Cardiac muscle cell (in vitro differentiated cells and primary cell): ENCODE measurements at regions not wholly inside any gene's neighbourhood (a gene's known extent, or its start where the extent isn't known, plus 50 kb on each side); places are given as distances from the start of the nearest gene placed in this dataset.

Experiments
- DNase-seq, 2 donors: peaks; one replicate each; pipeline versions ENCODE4 v3.0.0 to v3.0.0-alpha.2; 2010 to 2017; ENCODE audit warnings: low read depth in 1 of 2, low spot score in 1 of 2
- H3K27ac ChIP-seq: fragments of 200-600 bp; sonication (generic); 2 replicates; pipeline ENCODE4 v1.5.1; 2016
- H3K27me3 ChIP-seq: fragments of 200-600 bp; sonication (generic); 2 replicates; pipeline ENCODE4 v1.6.0; 2016; ENCODE audit warnings: control low read depth
- H3K36me3 ChIP-seq: fragments of 200-600 bp; sonication (generic); 2 replicates; pipeline ENCODE4 v1.5.1; 2016; ENCODE audit warnings: control low read depth
- H3K4me1 ChIP-seq: fragments of 200-600 bp; sonication (generic); 2 replicates; pipeline ENCODE4 v1.8.1; 2017; ENCODE audit warnings: low read depth, mild to moderate bottlenecking, mixed run types
- H3K4me3 ChIP-seq: fragments of 200-600 bp; sonication (generic); 2 replicates; pipeline ENCODE4 v1.5.1; 2016; ENCODE audit warnings: mild to moderate bottlenecking
- H3K9me3 ChIP-seq: fragments of 200-600 bp; sonication (generic); 2 replicates; pipeline ENCODE4 v1.5.1; 2017; ENCODE audit warnings: low read depth, mild to moderate bottlenecking, control low read depth
- TF ChIP-seq, protein P1 (sequence below): IDR thresholded peaks from 2 replicates; pipeline ENCODE4 v1.5.1; 2012; ENCODE audit warnings: low read depth, mild to moderate bottlenecking, low read length

DNA sequence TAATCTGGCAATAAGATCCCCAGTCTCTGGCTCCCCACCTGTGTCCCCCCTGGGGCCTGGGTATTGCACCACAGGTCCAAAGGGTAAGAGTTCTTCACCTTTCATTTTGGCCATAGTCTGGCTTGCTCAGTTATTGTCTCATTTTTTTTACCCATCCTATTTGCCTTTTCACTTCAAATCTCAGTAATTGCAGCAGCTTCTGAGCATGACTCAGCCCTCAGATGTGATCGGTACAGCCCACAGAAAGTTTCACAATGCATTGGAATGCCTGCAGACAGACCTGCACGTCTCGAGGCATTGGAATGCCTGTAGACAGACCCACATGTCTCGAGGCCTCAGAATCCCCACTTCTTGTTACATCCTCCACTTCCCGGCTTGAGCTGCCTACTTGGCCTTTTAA is 173.6 kb downstream of the NUFIP1 start:
- H3K4me3 ChIP-seq: no peak overlapping the region
- H3K27me3 ChIP-seq: no peaks in the 10 kb centered on the region
- H3K9me3 ChIP-seq: no peaks in the 10 kb centered on the region
- H3K27ac ChIP-seq: no peak overlapping the region
- peak; percentile 18 to 98 for DNase-seq
- H3K36me3 ChIP-seq: no peaks in the 10 kb centered on the region
- TF ChIP-seq, protein P1, sequence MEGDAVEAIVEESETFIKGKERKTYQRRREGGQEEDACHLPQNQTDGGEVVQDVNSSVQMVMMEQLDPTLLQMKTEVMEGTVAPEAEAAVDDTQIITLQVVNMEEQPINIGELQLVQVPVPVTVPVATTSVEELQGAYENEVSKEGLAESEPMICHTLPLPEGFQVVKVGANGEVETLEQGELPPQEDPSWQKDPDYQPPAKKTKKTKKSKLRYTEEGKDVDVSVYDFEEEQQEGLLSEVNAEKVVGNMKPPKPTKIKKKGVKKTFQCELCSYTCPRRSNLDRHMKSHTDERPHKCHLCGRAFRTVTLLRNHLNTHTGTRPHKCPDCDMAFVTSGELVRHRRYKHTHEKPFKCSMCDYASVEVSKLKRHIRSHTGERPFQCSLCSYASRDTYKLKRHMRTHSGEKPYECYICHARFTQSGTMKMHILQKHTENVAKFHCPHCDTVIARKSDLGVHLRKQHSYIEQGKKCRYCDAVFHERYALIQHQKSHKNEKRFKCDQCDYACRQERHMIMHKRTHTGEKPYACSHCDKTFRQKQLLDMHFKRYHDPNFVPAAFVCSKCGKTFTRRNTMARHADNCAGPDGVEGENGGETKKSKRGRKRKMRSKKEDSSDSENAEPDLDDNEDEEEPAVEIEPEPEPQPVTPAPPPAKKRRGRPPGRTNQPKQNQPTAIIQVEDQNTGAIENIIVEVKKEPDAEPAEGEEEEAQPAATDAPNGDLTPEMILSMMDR: no peak
- no peaks in the 10 kb centered on the region for H3K4me1 ChIP-seq

DNA sequence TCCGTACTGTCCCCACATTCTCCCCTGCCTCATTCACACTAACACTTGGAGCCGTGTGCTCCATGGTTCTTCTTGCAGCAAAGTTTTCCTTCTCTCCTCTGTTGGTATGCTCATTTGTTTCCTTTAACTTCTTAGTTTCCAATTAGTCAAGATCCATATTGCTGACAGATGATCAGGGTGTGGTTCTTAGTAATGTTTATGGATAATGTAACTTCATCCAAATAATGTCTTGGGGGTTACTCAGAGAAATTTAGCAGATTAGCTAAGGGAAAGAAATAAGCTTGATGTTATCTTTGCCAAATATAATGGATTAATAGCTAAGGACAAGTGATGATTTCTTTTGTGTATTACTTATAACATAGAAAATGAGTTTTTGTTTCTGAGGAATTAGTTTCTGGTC is 174.4 kb downstream of the NUFIP1 start:
- Histone ChIP-seq H3K27me3 (peaks cover 3% of the 10 kb centered on the region), H3K27ac (no peak overlapping the region), H3K9me3 (no peaks in the 10 kb centered on the region), H3K4me3 (no peak overlapping the region), H3K4me1 (no peaks in the 10 kb centered on the region), H3K36me3 (no peaks in the 10 kb centered on the region)
- TF ChIP-seq, protein P1: no peak
- no peak for DNase-seq

DNA sequence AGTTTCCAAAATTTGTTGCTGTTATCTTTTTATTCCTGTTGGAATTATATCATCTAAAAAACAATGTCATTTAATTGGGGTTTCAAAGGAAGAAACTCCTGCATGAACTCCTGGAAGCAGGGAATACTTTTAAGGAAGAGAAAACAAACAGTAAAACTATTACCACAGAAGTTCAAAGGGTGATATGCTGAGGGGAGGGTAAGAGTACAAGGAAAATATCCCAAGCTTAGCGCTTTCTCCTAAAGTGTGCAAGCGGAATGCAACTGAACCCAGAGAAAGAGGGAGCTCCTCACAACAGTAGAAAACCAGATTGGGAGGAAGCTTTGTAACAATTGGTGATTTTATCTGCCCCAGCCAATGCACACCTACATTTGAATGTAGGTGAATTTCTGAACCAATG is 175.1 kb downstream of the NUFIP1 start:
- Histone ChIP-seq H3K9me3 (no peaks in the 10 kb centered on the region), H3K27me3 (peaks cover 6% of the 10 kb centered on the region), H3K27ac (no peak overlapping the region), H3K4me3 (no peak overlapping the region), H3K36me3 (no peaks in the 10 kb centered on the region), H3K4me1 (no peaks in the 10 kb centered on the region)
- no peak for DNase-seq
- TF ChIP-seq, protein P1: no peak

DNA sequence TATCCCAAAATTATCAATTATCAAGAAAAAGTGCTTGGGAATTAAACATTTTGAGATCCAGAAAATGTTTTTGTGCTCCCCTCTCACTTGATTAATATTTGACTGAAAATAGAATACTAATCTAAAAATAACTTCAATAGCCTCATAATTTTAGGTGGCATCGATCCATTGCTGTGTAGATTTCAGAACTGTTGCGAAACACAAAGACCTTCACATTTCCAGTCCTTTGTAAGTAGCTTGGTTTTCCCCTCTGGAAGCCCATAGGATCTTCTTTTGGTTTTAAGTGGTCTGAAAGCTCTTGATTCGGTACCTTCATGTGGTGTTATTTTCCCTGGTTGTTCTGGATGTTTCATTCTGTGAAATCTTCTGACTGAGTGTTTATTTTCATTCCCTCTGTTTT is 176.5 kb downstream of the NUFIP1 start:
- no peaks in the 10 kb centered on the region for H3K36me3 ChIP-seq
- H3K27ac ChIP-seq: no peak overlapping the region
- H3K4me1 ChIP-seq: no peaks in the 10 kb centered on the region
- peak in 1 of 2 donors; percentile 58 for DNase-seq
- H3K27me3 ChIP-seq: peaks cover 6% of the 10 kb centered on the region
- H3K9me3 ChIP-seq: no peaks in the 10 kb centered on the region
- TF ChIP-seq, protein P1: no peak
- H3K4me3 ChIP-seq: no peak overlapping the region

DNA sequence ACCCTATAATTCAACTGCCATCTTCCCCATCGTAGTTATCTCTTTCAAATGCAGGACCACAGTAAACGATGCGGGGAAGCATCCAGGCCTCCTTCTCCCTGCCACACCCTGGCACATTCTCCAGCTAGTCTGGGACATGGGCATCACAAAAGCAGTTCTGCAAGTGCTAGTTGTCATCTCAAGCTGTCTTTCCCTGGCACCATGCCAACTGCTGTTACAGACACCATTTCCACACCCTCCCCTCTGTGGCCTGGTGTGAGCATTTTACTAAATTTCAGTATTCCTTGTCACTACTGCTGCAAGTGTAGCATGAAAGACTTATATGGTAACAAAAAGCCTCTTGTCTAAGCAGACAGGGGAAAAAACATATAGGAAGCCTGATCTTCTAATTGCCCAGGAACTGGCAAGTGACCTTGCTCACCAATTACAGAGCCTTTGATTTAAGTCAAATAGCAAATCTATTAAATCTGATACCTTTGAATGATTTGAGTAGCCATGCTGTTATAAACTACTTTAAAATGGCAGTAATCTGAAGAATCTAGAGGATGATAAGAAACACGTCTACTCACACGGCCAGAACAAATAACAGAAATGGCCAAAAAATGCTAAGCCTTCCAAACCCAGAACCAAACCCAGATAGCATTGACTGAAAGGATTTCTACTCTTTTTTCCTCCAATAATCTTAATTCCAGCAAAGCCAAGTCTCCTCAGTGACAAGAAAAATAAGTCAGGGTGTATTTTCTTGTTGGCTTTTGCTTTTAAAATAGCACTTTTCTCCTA is 179.0 kb downstream of the NUFIP1 start:
- TF ChIP-seq, protein P1: no peak
- Histone ChIP-seq H3K36me3 (no peaks in the 10 kb centered on the region), H3K4me1 (no peaks in the 10 kb centered on the region), H3K4me3 (no peak overlapping the region), H3K9me3 (no peaks in the 10 kb centered on the region), H3K27ac (no peak overlapping the region), H3K27me3 (peaks cover 6% of the 10 kb centered on the region)
- DNase-seq: peak; percentile 34 to 61

DNA sequence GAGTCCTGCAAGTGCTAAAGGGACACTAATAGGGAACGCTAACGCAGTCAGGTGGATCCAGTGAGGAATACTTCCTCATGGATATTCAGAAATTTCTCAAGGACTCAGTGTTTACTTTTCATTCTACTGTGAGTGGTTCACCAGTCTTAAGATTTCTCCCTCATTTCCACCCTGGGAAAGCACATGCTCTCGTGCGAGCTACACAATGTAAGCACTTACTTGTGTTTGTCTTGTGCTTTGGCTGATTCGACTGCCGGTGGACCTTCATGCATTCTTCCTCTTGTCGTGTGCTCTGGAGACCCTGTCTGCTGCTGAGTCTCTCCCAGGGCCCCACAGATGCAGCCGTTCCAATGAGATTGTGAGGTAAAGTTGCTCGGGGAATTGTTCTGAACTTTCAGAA is 180.1 kb downstream of the NUFIP1 start:
- H3K27me3 ChIP-seq: peaks cover 6% of the 10 kb centered on the region
- no peaks in the 10 kb centered on the region for H3K9me3 ChIP-seq
- no peak overlapping the region for H3K27ac ChIP-seq
- no peak for DNase-seq
- no peaks in the 10 kb centered on the region for H3K4me1 ChIP-seq
- H3K4me3 ChIP-seq: no peak overlapping the region
- no peaks in the 10 kb centered on the region for H3K36me3 ChIP-seq
- TF ChIP-seq, protein P1: no peak
